Ishikawa (cell line): ENCODE measurements at regions not wholly inside any gene's neighbourhood (a gene's known extent, or its start where the extent isn't known, plus 50 kb on each side); places are given as distances from the start of the nearest gene placed in this dataset.

Experiments used
- CEBPB ChIP-seq: IDR thresholded peaks from 2 replicates; pipeline ENCODE4 v1.6.1; 2012
- CREB1 ChIP-seq: IDR thresholded peaks from 2 replicates; pipeline ENCODE4 v1.6.1; 2012; ENCODE audit warnings: low read depth
- EGR1 ChIP-seq: IDR thresholded peaks from 2 replicates; pipeline ENCODE4 v1.6.1; 2012
- EP300 ChIP-seq: IDR thresholded peaks from 2 replicates; pipeline ENCODE4 v1.6.1; 2012; ENCODE audit warnings: borderline replicate concordance
- FOXM1 ChIP-seq: IDR thresholded peaks from 2 replicates; pipeline ENCODE4 v1.6.1; 2012; ENCODE audit warnings: low read depth, borderline replicate concordance
- MAX ChIP-seq: IDR thresholded peaks from 2 replicates; pipeline ENCODE4 v1.6.1; 2012
- NFIC ChIP-seq: IDR thresholded peaks from 2 replicates; pipeline ENCODE4 v1.6.1; 2012
- RAD21 ChIP-seq: IDR thresholded peaks from 2 replicates; pipeline ENCODE4 v1.6.1; 2012; ENCODE audit warnings: low read depth
- REST ChIP-seq: IDR thresholded peaks from 2 replicates; pipeline ENCODE4 v1.6.1; 2012; ENCODE audit warnings: low read depth, mild to moderate bottlenecking
- TAF1 ChIP-seq: IDR thresholded peaks from 2 replicates; pipeline ENCODE4 v1.6.1; 2012; ENCODE audit warnings: low read depth, mild to moderate bottlenecking
- TCF12 ChIP-seq: IDR thresholded peaks from 2 replicates; pipeline ENCODE4 v1.6.1; 2012; ENCODE audit warnings: low read depth
- TEAD4 ChIP-seq: IDR thresholded peaks from 2 replicates; pipeline ENCODE4 v1.6.1; 2012
- USF1 ChIP-seq: IDR thresholded peaks from 2 replicates; pipeline ENCODE4 v1.6.1; 2012
- YY1 ChIP-seq: IDR thresholded peaks from 2 replicates; pipeline ENCODE4 v1.6.1; 2012; ENCODE audit warnings: low read depth
- ZBTB7A ChIP-seq: IDR thresholded peaks from 2 replicates; pipeline ENCODE4 v1.6.1; 2012; ENCODE audit warnings: low read depth

- TF ChIP-seq MAX (no peak), NFIC (no peak), CREB1 (no peak), TCF12 (no peak), FOXM1 (no peak), CEBPB (no peak), EP300 (no peak), TAF1 (no peak), REST (no peak)
Measured at GRCh38 chr2:3986063-3986462, 282.7 kb downstream of the DCDC2C start.

- TF ChIP-seq NFIC: no peak
- no peak for TF ChIP-seq MAX
- no peak for TF ChIP-seq EP300
- TF ChIP-seq RAD21: no peak
- TF ChIP-seq REST: no peak
- no peak for TF ChIP-seq TEAD4
- TF ChIP-seq YY1: no peak
- TF ChIP-seq CEBPB: no peak
- TF ChIP-seq EGR1: no peak
- TF ChIP-seq TCF12: no peak
- no peak for TF ChIP-seq CREB1
- TF ChIP-seq USF1: no peak
- no peak for TF ChIP-seq FOXM1
- TF ChIP-seq ZBTB7A: no peak
- no peak for TF ChIP-seq TAF1
Measured at GRCh38 chr2:3986530-3987258, 283.3 kb downstream of the DCDC2C start.

- TF ChIP-seq MAX (no peak), REST (no peak), CEBPB (no peak), YY1 (no peak), NFIC (no peak), ZBTB7A (no peak), FOXM1 (no peak), TCF12 (no peak), EP300 (no peak)
Measured at GRCh38 chr2:4002841-4003403, 299.5 kb downstream of the DCDC2C start.

- TF ChIP-seq CEBPB (no peak), CREB1 (no peak), EP300 (no peak), MAX (no peak), TCF12 (no peak), TAF1 (no peak), NFIC (no peak), REST (no peak), ZBTB7A (no peak), TEAD4 (no peak), YY1 (no peak), RAD21 (no peak), USF1 (no peak), EGR1 (no peak), FOXM1 (no peak)
Measured at GRCh38 chr2:4012197-4012596, 308.8 kb downstream of the DCDC2C start.
